GM19239 (cell line): ENCODE measurements at regions not wholly inside any gene's neighbourhood (a gene's known extent, or its start where the extent isn't known, plus 50 kb on each side); places are given as distances from the start of the nearest gene placed in this dataset.

ENCODE experiments used
- DNase-seq: peaks from one replicate; pipeline ENCODE4 v3.0.0; 2011; ENCODE audit warnings: low spot score; ENCODE audit not compliant: insufficient read length
- FAIRE-seq: peaks from 2 replicates; lab custom pipeline; 2011; peaks lifted over from hg19 to GRCh38; lab: Jason Lieb, UNC

DNA sequence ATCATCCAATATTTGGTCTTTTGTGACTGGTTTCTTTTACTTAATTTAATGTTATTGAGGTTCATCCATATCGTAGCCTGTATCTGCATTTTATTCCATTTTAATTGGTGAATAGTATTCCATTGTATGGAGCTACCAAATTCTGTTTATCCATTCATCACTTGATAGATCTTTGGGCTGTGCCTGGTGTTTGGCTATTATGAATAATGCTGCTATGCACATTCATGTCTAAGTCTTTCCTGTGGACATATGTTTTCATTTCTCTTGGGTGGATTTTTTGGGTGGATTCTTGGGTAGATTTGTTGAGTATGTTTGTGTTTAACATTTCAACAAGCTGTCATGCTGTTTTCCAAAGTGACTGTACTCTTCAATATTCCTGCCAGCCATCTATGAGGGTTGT, 52.5 kb upstream of the NEDD4L start:
- DNase-seq = no peak
- no peak for FAIRE-seq

GRCh38 chr18:57989536-57989935, 54.5 kb upstream of the NEDD4L start:
- DNase-seq (no peak), FAIRE-seq (no peak)

DNA sequence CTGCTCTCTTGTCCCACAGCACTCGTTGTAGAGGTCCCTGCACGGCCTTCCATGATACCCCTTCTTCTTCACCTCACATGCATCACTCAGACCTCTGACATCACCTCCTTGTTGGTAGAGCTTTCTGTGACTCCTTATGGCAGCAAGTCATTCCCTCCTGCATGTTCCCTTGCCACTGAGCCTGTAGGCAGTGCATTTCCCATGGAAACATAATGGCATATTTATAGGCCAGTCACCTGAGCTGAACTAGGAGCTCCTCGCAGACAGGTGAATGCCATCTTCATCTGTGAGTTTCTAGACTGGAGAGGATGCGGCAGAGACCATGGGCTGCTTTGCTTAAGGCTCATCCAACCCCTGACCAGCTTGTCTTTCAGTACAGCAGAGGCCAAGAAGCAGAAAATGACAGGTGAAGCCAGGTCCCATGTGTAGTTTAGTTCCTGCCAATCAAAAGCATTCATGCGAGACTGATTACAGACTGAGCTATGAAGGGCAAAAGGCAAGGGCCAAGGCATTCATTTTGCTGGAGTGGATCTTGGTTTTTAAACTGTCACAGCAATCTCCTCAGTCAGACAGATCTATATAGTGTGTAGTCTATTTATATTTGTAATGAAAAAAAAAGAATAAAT, 59.4 kb upstream of the NEDD4L start:
- DNase-seq (no peak), FAIRE-seq (no peak)

- DNase-seq = no peak
- FAIRE-seq = no peak
Measured at GRCh38 chr18:57983965-57984364, 60.1 kb upstream of the NEDD4L start.

DNA sequence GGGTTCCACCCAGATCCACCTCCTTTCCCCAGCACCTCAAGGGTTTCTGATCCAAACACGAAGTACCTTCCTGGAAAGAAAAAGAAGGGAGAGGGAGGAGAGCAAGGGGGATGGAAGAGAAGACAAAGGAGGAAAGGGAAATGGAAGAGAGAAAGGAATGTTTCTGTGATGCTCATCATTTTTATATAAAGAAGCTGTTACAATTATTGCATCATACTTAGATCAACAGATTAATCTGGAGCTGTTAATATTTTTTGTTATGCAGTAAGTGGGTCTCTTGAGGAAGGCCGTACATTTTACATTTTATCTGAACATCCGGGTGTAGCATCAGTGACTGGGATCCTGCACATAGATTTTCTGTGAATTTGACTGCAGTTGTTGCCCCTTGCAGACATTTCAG, 60.6 kb upstream of the NEDD4L start:
- FAIRE-seq = no peak
- DNase-seq = no peak

DNA sequence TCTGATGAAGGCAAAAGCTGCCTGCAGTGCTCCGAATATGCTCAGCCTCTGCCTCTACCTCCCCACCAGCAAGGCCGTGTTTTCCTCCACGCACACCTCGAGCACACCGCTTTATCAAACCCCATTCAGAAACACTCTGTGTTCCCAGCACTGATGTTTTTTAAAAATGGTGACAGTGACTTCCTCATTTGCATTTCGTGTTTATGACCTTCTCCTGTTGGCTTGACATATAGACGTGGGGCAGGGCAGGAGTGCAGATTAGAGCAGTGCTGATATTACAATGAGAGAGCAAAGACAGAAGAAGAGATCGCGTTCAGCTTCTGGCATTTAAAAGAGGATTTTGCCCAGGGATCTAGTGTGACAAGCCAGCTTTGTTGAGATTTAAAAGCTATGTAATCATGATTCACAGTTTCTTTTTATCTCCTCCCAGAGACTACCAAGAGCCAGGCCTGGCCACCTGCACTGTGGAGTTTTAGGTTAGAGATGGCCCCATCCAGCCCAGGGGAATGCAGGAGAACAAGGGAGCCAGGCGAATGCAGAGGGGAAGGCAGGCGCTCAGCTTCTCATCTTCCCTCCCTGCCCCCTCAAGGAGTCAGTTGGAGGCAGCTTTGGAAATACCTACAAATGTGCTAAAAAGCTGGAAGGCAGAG, 61.5 kb upstream of the NEDD4L start:
- DNase-seq (no peak), FAIRE-seq (no peak)

- FAIRE-seq = no peak
- no peak for DNase-seq
Measured at GRCh38 chr18:57981308-57982028, 62.6 kb upstream of the NEDD4L start.

DNA sequence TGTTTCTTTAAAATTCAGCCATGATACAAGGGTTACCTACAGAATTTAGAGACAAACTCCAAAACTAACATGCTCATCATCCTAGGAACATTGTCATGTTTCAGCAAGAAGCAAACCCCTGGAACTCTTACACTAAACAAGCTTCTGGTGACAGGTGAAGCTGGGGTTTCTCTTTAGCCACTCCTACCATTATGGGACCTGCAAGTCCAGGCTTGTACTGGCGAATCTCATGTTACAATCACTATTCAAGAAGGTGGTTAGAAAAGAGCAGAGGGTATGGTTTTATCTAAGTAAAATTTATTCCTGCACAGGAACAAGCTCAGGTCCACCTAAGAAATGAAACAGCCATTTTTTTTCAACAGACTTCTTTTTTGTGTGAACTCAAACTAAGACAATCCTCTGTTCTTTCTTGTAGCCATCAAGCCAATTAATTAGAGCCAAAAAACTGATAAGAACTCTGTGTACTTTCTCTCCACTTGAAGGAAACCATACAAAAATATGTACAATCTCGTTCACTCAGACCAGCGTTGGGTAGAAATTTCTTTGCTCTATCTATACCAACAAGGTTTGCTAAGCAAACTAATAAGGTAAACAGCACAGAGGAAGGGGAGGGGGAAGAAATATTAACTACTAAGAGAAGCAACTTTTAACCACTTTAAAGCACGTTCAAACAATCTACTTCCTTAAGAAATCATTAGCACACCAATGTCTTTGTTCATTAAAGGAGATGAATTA, 63.3 kb upstream of the NEDD4L start:
- FAIRE-seq = no peak
- no peak for DNase-seq

GRCh38 chr18:57976230-57976773, 67.7 kb upstream of the NEDD4L start:
- FAIRE-seq = peak; percentile 84
- DNase-seq = peak; percentile 5

- FAIRE-seq = peak; percentile 26
- DNase-seq = no peak
Measured at GRCh38 chr18:57975805-57976204, 68.2 kb upstream of the NEDD4L start.

DNA sequence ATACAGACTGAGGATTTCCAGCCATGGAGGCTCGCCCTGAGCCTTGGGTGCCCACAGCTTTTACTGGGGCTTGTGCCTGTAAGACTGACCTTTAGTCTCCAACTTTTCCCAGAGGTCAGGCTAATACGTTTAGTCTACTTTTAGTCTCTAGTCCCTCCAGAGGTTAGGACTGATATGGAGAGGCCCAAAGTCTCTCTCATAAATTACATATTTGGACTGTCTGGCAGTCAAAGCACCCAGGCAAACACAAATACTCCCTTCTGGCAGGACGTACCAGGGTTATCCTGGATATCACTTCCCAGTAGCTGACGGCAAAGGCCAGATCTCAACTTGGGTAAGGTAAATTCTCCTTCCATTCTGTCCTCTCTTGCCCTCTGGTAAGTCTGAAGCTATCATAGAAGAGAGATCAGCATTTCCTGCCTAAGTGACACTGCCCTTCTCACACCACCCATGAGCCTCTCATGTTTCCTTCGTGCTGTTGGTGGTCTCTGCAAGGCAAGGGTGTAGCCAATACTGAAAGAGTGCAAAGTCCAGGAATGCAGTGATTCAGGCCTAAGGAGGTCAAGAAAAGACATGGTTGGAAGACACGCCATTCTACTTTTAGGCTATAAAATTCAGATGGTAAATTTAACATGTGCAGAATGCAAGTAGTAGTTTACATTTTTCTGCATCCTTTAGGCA, 69.3 kb upstream of the NEDD4L start:
- DNase-seq (no peak), FAIRE-seq (no peak)

GRCh38 chr18:57973889-57974288, 70.1 kb upstream of the NEDD4L start:
- FAIRE-seq = no peak
- DNase-seq = no peak

DNA sequence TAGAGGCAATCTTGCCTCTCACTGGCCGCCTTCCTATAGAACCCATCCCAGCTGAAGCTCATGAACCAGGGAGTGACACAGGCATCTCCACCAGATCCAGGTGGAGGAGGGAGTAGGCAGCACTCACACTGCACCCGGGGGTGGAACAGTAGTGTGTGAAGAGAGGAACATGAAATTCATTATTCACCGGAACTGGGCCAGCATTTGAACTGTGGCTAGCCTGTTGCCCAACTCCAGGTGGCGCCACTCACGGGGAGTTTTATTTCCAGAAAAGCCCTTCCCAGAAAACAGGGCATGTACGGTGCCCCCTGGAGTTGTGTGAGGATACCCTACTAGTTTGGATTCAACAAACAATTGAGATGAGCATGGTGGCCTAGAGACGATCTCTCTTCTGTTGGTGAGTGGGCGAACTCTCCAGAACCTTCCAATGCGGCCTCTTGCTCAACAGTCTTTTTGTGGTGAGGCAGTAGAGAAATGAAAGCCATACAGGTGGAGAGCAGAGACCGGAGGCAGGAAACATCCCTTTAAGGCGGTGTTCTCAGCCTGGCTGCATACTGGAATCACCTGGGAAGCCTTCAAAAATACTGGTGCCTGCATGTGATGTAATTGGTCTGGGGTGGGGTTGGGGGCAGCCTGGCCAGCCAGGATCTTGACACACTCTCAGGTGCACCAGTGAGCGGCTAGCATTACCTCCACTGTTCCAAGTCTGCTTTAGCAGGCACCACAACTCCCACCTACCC, 73.5 kb upstream of the NEDD4L start:
- no peak for FAIRE-seq
- DNase-seq = no peak

- FAIRE-seq (no peak), DNase-seq (no peak)
Measured at GRCh38 chr18:57969824-57970223, 74.2 kb upstream of the NEDD4L start.

GRCh38 chr18:57965246-57965645, 78.8 kb upstream of the NEDD4L start:
- peak; percentile 70 for FAIRE-seq

DNA sequence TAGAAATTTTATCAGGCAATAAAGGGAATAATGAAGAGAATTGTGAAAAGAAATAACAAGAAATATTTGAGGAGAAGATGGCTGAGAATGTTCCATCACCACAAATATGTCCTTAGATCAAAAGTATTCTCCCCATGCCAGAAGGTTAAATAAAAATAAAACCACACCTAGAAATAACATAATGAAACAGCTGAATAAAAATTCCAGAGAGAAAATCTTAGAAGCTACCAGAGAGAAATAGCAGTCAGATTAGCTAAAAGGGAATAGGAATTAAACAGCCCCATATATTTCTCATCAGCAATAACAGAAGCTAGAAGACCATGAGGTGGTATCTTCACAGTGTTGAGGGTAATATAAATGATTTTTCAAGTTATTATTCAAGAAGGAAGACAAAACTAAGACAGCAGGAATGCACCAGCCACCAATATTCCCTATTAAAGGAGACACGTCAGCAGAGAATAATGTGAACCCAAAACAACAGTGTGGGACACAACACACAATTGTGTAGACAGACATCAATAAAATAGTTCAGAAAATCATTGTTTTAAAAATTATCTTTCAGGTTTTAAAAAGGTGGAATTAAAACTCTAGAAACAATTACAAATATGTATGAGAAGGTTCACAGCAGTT, 82.0 kb upstream of the NEDD4L start:
- DNase-seq (no peak), FAIRE-seq (no peak)

More at GRCh38 chr18:57965246-57965645, 78.8 kb upstream of the NEDD4L start:
- DNase-seq = no peak

- FAIRE-seq = no peak
Measured at GRCh38 chr18:57961411-57961810, 82.6 kb upstream of the NEDD4L start.

GRCh38 chr18:57959278-57959677, 84.7 kb upstream of the NEDD4L start:
- DNase-seq = peak; percentile 18

More at GRCh38 chr18:57961411-57961810, 82.6 kb upstream of the NEDD4L start:
- no peak for DNase-seq

DNA sequence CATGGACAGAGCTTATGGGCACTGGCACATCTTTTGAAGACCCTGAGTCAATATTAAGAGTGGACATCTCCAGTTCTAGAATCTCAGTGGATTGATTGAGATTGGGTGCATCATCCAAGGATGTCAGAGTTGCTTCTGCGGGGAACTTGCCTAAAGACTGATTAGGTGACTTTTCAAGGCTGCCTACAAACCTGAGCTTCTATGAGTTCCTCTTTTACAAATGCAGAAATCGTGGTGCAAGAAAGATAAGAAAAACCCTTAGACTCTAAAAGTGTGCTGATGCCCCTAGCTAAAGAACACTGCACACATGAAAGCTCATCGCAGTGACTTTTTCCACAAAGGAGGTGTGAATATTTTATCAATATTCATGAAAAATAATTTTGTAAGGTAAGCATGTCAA, 86.8 kb upstream of the NEDD4L start:
- no peak for FAIRE-seq
- no peak for DNase-seq

More at GRCh38 chr18:57959278-57959677, 84.7 kb upstream of the NEDD4L start:
- FAIRE-seq = peak; percentile 21
